Retinal pigment epithelial cell (primary cell): ENCODE measurements at regions not wholly inside any gene's neighbourhood (a gene's known extent, or its start where the extent isn't known, plus 50 kb on each side); places are given as distances from the start of the nearest gene placed in this dataset.

Experiments used
- DNase-seq: peaks from one replicate; pipeline ENCODE4 v3.0.0-alpha.2; 2010; ENCODE audit warnings: low read depth
- H3K4me3 ChIP-seq: 2 replicates; pipeline ENCODE4 v1.5.1; 2011; ENCODE audit warnings: mild to moderate bottlenecking, low read length, control low read depth, moderate library complexity
- TF ChIP-seq, protein P1 (sequence below): conservative IDR thresholded peaks from 2 replicates; pipeline ENCODE4 v1.5.1; 2011; ENCODE audit warnings: low read depth, low read length, control low read depth, inconsistent platforms

DNA sequence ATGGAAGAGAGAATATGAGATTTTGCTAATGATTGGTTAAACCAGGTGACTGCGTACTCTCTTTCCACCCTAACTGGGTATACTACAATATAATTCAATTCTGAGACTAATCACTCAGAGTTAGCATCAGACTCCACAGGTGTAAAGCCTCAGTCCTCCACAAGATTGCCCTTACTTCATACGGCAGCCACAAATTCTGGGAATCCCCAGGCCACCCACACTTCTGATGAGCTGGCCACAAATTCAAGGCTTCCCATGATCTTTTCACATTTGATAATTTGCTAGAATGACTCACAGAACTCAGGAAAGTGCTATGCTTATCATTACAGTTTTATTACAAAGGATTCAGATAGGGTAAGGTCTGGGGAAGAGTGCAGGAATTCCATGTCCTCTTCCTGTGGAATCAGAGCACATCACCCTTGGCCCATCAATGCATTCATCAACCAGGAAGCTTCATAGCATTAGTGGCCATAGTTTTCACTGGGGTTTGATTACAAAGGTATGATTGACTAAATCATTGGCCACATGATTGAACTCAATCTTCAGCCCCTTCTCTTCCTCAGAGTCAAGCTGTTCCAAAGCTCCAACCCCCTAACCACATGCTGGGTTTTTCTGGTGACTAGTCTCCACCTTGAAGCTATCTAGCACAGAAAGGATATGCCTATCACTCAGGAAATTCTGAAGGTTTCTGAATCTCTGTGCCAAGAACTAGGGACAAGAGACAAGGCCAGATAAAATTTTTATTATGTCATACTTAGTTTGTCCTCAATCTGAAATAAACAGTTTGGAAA is 131.7 kb downstream of the HHIPL2 start:
- H3K4me3 ChIP-seq = no peak overlapping the region
- TF ChIP-seq, protein P1, sequence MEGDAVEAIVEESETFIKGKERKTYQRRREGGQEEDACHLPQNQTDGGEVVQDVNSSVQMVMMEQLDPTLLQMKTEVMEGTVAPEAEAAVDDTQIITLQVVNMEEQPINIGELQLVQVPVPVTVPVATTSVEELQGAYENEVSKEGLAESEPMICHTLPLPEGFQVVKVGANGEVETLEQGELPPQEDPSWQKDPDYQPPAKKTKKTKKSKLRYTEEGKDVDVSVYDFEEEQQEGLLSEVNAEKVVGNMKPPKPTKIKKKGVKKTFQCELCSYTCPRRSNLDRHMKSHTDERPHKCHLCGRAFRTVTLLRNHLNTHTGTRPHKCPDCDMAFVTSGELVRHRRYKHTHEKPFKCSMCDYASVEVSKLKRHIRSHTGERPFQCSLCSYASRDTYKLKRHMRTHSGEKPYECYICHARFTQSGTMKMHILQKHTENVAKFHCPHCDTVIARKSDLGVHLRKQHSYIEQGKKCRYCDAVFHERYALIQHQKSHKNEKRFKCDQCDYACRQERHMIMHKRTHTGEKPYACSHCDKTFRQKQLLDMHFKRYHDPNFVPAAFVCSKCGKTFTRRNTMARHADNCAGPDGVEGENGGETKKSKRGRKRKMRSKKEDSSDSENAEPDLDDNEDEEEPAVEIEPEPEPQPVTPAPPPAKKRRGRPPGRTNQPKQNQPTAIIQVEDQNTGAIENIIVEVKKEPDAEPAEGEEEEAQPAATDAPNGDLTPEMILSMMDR = no peak
- DNase-seq = no peak

DNA sequence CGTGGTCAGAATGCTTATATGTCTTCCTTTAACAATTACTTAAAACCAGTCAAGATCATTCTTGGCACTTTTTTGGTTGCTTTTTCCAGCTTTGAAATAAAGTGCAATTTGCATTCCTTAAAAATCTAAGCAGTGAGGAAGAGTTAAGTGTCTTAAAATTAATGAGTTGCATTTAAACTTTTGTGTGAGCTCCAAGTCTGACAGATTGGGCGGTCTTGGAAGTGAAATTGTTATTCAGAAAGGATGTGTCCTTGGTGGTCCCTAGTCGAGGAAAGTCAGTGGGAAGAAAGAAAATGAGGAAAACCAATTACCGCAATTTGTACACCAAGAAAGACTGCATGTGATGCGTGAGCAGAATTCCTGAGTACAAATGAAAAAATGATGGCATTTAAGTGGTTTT is 132.5 kb downstream of the HHIPL2 start:
- no peak overlapping the region for H3K4me3 ChIP-seq
- TF ChIP-seq, protein P1 = no peak
- no peak for DNase-seq

DNA sequence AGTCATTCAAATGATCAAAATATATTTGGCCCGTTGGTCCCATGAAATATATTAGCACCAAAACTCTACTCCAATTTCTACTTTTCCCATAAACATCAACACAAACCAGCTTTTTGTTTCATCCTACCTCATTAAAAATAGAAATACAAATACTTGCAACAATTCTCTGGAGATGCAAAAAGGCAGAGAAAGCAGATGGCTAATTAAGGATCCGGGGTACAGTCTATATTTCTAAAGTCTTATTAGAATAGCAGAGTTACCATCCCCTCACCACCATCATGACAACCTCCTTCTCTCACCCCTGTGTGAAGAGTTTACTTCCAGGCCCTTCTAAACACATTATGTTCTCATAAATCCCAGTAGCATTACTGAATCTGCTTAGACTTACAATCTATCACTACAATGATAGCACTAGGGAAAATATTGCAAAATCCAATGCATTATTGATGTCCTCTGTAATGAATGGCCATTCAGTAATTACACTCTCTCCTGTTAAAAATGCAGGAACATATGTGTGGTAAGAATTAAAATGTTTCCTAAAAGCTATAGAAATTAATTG is 133.8 kb downstream of the HHIPL2 start:
- H3K4me3 ChIP-seq = no peak overlapping the region
- TF ChIP-seq, protein P1 = no peak
- DNase-seq = no peak

DNA sequence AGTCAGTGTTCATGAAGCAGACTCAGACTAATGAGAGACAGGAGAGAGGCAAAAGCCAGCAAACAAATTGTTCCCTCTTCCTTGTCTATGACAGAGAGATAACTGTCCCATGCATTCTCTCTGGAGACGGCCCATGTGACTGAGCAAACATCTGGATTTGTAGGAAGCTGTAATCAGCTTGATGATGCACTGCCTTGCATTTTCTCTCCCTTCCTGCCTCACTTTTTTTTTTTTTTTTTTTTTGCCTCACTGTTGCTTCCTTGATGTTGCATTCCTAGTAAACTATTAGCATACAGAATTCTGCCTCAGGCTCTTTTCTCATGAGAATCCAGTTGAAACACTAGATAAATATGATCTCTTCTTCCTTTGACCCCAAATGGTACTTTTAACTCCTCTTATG is 134.5 kb downstream of the HHIPL2 start:
- TF ChIP-seq, protein P1 = no peak
- DNase-seq = no peak
- H3K4me3 ChIP-seq = no peak overlapping the region

DNA sequence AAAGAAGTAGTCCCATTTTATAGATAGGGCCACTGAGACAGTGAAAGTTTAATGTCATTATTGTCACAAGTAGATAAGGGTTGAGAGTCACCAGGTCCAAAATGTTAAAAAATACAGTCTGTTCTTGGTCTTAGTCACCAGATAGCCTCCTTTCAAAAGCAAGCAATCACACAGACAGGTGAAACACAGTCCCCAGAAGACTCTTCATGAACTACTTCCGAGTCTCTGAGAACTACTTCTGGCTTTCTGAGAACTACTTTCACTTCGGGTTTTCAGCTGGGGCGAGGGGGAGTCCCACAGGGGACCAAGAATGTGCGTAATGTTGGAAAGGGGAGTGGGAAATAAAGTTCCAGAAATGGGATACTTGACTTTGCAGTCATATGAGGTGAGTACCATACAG is 143.2 kb downstream of the HHIPL2 start:
- DNase-seq = no peak
- TF ChIP-seq, protein P1 = no peak
- no peak overlapping the region for H3K4me3 ChIP-seq

DNA sequence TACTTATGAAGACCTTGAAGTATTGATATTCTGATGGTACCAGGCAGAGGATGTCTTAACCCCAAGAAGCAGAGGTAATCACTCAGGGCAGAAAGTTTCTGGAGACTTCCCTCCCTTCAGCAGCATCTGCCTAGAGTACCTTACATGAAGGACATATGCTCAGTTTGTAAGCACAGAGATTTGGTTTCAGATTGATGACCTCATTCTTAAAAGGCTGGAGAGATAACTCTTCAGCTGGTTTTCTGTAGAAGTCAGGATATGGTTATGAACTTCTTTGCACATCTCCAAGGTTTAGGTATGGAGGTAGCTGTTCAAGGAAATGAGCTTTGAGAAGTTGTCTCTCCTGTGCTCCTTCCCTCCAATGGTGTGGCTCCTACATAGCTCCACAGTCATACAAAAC is 148.7 kb downstream of the HHIPL2 start:
- H3K4me3 ChIP-seq = no peak overlapping the region
- no peak for DNase-seq
- TF ChIP-seq, protein P1 = no peak

DNA sequence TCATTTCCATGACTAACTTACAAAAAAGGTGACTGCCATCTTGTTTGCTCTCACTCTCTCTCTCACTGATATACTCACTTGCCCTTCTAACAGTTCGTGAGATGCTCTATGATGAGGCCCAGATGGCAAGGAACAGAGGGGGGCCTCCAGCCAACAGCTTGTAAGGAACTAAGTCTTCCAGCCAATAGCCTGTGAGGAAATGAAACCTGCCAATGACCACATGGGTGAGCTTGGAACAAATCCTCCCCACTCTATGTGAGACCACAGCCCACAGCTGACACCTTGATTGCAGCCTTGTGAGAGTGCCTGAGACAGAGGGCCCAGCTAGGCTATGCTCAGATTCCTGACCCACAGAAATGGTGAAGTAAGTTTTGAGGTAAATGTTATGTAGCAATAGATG is 153.7 kb downstream of the HHIPL2 start:
- no peak for DNase-seq
- TF ChIP-seq, protein P1 = no peak
- no peak overlapping the region for H3K4me3 ChIP-seq
